PC-3 (cell line): ENCODE measurements at regions not wholly inside any gene's neighbourhood (a gene's known extent, or its start where the extent isn't known, plus 50 kb on each side); places are given as distances from the start of the nearest gene placed in this dataset.

ENCODE experiments used
- EZH2phosphoT487 ChIP-seq: fragments of 300-600 bp; sonication (generic); IDR thresholded peaks from 2 replicates; pipeline ENCODE4 v1.6.1; 2018; ENCODE audit warnings: mild to moderate bottlenecking, antibody characterized with exemption, low read length, borderline replicate concordance
- TF ChIP-seq, protein P1 (sequence below): fragments of 300-600 bp; sonication (generic); conservative IDR thresholded peaks from 2 replicates; pipeline ENCODE4 v1.5.1; 2017; ENCODE audit warnings: antibody characterized with exemption, low read depth, mild to moderate bottlenecking, low read length

DNA sequence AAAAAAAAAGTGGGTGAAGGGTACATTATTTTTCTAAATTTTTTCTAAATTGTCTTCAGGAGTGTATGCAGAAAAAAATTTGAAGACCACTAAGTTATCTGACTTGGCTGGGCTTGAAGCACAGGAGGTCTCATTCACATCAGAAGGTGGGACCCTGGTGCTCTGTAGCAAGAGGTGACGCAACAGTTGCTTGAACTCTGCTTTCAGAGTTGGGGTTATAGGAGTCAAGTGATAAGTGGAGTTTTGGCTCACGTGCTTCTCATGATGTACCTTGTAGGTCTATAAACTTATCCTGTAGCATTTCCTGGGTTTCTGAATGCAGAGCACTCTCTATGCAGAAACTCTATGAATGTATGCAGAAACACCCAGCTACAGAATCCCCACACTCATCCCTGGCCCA, 58.5 kb upstream of the FOXC1 start:
- TF ChIP-seq, protein P1, sequence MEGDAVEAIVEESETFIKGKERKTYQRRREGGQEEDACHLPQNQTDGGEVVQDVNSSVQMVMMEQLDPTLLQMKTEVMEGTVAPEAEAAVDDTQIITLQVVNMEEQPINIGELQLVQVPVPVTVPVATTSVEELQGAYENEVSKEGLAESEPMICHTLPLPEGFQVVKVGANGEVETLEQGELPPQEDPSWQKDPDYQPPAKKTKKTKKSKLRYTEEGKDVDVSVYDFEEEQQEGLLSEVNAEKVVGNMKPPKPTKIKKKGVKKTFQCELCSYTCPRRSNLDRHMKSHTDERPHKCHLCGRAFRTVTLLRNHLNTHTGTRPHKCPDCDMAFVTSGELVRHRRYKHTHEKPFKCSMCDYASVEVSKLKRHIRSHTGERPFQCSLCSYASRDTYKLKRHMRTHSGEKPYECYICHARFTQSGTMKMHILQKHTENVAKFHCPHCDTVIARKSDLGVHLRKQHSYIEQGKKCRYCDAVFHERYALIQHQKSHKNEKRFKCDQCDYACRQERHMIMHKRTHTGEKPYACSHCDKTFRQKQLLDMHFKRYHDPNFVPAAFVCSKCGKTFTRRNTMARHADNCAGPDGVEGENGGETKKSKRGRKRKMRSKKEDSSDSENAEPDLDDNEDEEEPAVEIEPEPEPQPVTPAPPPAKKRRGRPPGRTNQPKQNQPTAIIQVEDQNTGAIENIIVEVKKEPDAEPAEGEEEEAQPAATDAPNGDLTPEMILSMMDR, result no peak
- TF ChIP-seq EZH2phosphoT487, result no peak
